HG03196 (cell line): ENCODE measurements at regions not wholly inside any gene's neighbourhood (a gene's known extent, or its start where the extent isn't known, plus 50 kb on each side); places are given as distances from the start of the nearest gene placed in this dataset.

Experiments used
- ATAC-seq: cut with Tn5 transposase; IDR thresholded peaks from one replicate; pipeline ENCODE4 v1.9.1; 2021; ENCODE audit not compliant: unreplicated experiment

DNA sequence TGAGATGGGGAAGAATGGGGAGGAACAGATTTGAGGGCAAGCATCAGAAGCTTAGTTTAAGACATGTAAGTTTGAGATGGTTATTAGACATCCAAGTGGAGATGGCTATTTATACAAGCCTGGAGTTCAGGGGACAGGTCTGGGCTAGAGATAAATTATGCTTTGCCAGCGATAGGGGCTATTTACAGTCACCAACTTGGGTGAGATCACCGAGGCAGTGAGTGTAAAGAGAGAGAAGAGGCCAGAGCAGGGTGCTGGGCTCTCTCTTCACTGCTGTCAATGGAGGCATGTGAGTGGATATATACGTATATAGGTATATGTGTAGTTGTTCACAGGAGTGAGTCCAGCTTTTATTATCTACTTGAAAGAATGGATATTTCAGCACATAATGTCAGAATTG, 81.0 kb downstream of the QPCT start:
- ATAC-seq: no peak

GRCh38 chr2:37427241-37427640, 82.8 kb downstream of the QPCT start:
- no peak for ATAC-seq

- ATAC-seq: no peak
Measured at GRCh38 chr2:37436323-37436722, 91.9 kb downstream of the QPCT start.

DNA sequence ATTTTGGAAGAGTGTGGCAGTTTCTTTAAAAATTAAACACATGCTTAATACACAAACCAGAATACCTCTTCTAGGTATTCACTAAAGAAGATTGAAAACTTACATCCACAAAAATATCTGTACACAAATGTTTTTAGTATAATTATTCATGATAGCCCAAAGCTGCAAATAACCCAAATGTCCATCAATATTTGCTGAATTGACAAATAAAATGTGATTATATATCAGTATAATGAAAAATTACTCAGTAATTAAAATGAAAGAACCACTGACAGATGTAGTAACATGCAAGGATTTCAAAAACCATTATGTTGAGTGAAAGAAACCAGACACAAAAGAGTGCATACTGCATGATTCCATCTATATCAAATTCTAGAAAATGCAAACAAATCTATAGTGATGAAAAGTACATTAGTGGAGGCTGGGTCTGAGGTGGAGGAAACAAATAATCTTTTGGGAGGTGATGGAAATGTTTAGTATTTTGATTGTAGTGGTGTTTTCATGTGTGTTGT, 94.8 kb downstream of the QPCT start:
- ATAC-seq: no peak

DNA sequence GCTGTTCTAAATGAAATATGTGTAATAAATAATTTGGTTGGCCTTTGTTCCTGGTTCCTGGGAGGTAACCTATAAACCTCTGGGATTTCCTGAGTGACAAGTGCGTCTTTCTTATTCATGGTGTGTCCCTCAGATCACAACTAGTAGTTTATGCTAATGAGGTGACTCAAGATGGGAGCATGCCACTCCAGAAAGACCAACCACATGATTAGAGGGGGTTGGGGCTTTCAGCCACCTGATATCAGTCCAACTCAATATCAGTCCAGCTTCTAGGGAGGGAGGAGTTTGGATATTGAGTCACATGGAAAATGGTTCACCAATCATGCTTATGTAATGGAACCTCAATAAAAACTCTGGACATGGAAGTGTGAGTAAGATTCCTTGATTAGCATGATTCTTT, 96.6 kb downstream of the QPCT start:
- no peak for ATAC-seq

GRCh38 chr2:37443082-37443481, 98.7 kb downstream of the QPCT start:
- ATAC-seq: no peak

GRCh38 chr2:37447446-37447845, 103.0 kb downstream of the QPCT start:
- ATAC-seq: no peak

DNA sequence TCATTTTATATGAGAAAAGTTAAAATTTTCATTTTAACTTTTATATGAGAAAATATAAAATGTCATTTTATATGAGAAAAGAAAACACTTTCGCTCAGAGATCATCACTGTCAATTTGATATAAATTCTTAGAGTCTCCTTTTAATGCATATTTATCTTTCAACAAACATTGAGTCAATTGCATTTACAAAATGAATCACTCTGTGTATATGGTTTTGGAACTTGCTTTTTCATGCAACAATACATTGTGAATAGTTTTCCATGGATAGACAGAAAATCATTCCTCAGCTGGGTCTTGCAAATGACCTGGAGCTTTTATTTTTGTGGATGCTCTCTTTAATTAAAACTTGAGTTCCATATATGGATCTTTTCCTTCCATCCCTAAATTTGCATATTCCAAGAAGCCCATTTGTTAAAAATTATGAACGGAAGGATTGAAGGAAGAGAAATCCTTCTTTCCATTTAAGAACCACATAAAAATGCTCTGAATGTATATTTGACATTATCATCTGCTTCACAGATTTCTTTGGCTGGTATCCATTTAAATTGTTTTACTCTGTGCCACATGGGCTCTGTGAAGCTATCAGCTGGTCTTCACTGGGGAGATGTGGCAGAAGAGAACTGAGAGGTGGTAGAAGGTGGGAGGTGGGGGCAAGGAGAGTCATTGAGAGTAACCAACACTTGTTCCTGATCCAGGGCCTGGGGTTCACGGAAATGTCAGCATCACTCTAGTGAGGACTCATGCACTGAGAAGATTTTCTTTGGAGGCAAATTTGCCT, 104.1 kb downstream of the QPCT start:
- no peak for ATAC-seq

GRCh38 chr2:37449761-37450296, 105.4 kb downstream of the QPCT start:
- no peak for ATAC-seq

- no peak for ATAC-seq
Measured at GRCh38 chr2:37453027-37453426, 108.6 kb downstream of the QPCT start.

DNA sequence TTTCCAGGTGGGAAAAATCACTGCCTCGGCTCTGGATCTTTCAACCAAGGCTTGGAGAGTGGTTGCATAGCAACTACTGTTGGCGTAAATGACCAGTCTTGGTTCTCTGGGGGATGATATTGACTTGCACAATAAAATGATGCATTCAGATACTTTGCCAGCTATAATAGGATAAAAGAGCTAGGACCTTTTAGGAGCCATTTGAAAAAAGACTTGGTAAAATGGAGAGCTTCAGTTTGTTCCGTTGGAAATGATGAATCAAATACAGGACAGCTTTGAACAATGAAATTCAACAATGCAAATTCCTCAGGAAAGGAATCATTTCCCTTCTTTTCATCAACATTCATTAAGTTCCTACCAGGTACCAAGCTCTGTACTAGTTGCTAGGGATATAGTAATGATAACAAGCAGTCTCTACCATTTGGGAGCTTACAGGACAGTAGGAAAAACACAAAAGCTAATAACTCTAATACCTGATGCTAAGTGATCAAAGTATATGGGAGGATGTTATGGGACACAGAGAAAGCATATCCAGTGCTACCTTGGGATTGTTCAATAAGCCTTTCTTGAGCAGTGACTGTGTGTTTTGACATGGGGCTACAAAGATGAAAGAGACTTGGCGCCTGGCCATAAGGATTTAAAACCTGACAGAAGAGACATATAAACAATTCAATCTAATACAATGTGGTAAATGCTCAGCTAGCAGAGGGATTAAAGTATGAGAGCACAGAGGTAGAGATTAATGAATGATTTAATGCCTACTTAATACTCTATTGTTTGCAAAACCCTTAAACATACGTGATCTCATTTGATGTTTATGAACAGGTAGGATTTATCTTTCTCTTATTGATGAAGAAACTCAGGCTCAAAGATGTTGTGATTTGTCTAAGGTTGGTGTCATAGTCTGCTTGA, 110.7 kb downstream of the QPCT start:
- ATAC-seq: no peak

- ATAC-seq: no peak
Measured at GRCh38 chr2:37456479-37456878, 112.0 kb downstream of the QPCT start.

DNA sequence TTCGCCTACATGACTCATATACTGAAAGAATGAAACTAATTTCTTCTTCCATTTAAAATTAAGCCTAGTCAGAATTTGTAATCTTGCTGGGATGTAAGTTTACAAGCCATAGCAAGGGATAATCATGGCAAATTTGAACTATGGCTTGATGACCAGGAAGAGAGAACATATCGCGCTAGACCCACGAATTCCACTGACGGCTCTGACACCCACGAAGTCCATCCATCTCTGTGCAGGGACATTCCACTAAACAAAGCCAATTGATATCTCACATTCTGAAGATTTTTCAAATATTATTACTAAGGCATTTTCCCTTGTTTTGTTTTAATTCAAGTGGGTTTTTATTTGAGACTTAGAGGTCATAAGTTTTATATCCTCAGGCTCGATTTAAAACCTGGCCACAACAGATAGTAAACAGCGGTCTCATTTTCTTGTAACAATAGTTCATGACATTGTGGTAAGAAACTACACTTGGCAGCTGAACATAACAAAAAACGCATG, 113.0 kb downstream of the QPCT start:
- no peak for ATAC-seq

DNA sequence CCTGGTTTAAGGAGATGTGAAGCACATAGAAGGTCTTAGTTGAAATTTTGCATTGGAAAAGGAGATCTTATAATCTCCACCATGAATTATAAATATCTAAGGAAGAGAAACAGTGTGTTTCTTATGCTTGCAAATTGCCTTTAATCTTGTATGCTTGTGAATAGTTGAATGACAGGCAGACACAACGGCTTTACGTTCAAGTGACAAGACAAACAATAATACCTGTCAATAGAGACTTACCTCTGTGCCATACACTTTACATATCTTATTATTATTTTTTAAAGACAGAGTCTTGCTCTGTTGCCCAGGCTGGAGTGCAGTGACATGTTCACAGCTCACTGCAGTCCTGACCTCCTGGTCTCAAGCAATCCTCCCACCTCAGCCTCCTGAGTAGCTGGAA, 113.7 kb downstream of the QPCT start:
- no peak for ATAC-seq

DNA sequence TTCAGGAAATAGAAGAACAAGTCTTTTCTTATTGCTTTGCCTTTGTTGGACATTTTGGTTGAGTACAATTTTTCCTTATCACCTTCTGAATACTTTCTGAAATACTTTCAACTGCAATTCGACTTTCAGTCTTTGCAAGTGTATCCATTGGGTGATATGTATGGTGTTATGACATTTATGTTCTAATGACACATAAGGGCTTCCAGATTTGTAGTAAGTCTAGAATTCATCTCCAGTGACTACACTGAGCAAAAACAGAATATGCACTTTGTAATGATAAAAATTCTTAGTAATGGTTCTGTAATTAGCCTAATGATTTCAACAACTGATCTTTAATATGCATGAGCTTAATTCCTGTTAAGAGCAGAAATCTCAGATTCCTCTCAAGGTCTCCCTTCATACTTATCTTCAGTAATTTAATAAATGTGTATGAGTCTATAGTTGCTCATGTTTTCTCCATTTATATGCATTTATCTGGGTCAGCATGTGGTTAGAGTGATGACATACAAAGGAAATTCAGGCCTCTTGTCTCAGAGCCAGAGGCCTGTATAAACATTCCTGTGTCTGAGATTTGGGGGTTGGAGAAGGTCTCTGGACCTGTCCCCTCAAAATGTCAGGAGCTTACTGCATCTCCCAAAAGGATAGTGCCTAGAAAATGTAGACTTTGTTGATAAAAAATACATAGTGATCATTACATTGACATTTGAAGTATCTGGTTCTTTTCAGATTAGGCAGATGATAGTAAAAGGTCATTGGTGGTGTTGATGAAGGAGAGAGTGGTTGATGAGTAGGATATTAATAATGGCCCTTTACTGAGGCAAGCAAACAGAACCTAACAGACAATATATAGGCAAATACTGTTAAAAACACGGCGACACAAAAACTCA, 114.9 kb downstream of the QPCT start:
- no peak for ATAC-seq

DNA sequence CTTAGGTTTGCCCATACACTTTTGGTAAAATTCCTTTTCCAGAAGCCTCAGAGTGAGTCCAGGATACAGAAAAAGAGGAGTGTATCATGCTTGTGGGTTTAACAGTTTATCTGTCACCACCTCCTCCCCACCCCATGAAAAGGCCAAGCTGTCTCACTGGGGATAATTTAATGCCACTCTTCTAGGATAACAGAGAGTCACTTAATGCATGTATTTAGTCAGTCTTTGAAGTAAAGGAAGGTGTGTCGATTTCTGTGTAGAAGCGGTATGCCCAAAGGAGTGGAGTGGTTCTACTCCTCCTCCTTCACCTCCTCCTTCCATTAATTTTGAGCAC, 116.4 kb downstream of the QPCT start:
- no peak for ATAC-seq

GRCh38 chr2:37464067-37464466, 119.6 kb downstream of the QPCT start:
- ATAC-seq: no peak

GRCh38 chr2:37466533-37467222, 122.2 kb downstream of the QPCT start:
- ATAC-seq: no peak

GRCh38 chr2:37468170-37468569, 123.7 kb downstream of the QPCT start:
- ATAC-seq: no peak

DNA sequence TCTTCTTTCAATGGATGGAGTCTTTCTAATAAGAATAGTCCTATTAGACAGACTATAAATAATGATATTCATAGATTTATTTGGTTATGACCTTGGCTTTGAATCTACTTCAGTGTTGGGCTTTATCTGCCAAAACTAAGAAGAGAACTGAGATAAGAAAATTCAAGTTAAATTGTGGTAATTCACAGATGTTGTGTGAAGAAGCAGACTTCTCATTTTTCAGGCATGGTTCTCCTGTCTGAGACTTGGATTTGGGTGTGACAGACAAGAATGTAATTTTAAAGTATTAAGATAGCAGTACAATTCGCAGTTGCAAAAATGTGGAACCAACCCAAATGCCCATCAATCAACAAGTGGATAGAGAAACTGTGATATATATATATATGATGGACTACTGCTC, 124.7 kb downstream of the QPCT start:
- ATAC-seq: no peak
